ENCODE measurements at regions not wholly inside any gene's neighbourhood (a gene's known extent, or its start where the extent isn't known, plus 50 kb on each side); places are given as distances from the start of the nearest gene placed in this dataset.

DNA sequence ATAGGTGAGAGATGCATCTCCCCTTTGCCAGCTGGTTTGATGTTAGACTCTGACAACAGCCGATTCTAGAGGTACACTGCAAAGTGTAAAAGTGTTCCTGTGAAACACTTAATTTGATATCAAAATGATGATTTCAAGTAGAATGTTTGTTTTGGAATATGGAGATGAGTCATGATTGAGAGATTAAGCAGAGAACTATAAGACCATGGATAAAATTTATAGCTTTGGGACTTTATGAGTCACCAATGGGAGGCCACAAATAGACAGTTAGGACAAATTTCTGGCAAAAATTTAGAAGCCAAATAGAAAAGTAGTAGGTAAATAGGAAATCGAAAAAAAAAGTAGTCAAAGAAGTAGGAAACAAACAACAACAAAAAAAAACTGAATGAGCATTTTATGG lies 672.5 kb downstream of the NSUN3 start:
- TF ChIP-seq, protein P1, sequence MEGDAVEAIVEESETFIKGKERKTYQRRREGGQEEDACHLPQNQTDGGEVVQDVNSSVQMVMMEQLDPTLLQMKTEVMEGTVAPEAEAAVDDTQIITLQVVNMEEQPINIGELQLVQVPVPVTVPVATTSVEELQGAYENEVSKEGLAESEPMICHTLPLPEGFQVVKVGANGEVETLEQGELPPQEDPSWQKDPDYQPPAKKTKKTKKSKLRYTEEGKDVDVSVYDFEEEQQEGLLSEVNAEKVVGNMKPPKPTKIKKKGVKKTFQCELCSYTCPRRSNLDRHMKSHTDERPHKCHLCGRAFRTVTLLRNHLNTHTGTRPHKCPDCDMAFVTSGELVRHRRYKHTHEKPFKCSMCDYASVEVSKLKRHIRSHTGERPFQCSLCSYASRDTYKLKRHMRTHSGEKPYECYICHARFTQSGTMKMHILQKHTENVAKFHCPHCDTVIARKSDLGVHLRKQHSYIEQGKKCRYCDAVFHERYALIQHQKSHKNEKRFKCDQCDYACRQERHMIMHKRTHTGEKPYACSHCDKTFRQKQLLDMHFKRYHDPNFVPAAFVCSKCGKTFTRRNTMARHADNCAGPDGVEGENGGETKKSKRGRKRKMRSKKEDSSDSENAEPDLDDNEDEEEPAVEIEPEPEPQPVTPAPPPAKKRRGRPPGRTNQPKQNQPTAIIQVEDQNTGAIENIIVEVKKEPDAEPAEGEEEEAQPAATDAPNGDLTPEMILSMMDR (IDR thresholded peaks at IDR 0.05): no peak
- no peak for TF ChIP-seq POLR2A (IDR thresholded peaks at IDR 0.05; ENCODE audit: low read depth)
- TF ChIP-seq POLR2AphosphoS5 (IDR thresholded peaks at IDR 0.05): no peak
